Fibroblast of pulmonary artery (primary cell): ENCODE measurements at regions not wholly inside any gene's neighbourhood (a gene's known extent, or its start where the extent isn't known, plus 50 kb on each side); places are given as distances from the start of the nearest gene placed in this dataset.
A peak's percentile ranks its signal among the peaks of the same experiment; 100 is the strongest.

Experiments
- DNase-seq: peaks from one replicate; pipeline ENCODE4 v3.0.0-alpha.2; 2010; ENCODE audit warnings: low read depth
- H3K4me3 ChIP-seq: replicated peaks from 2 replicates; pipeline ENCODE4 v1.5.1; 2011; ENCODE audit warnings: low read depth, mild to moderate bottlenecking, control low read depth, low read length, moderate library complexity
- TF ChIP-seq, protein P1 (sequence below): IDR thresholded peaks from 2 replicates; pipeline ENCODE4 v1.5.1; 2011; ENCODE audit warnings: mild to moderate bottlenecking, control low read depth, low read length, inconsistent platforms; ENCODE audit errors: missing control alignments

DNA sequence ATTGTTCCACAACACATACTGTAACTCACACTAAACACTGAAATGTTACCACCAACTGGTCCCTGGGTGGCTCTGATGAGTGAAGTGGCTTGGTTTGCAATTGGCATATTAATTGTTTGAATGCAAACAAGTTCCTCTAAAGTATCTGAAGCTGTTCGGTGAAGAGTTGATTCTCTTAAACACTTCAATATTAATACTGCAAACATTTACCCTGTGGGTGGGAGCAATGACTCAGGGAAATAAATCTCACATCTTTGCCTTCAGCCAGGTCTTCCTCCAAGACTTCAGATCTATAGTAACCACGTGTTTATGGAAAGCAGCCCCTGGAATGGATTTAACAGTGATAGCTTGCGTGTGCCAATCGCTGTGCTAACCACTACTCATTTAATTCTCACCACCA is 176.0 kb downstream of the MAFB start:
- H3K4me3 ChIP-seq = no peak overlapping the region
- DNase-seq = no peak
- TF ChIP-seq, protein P1, sequence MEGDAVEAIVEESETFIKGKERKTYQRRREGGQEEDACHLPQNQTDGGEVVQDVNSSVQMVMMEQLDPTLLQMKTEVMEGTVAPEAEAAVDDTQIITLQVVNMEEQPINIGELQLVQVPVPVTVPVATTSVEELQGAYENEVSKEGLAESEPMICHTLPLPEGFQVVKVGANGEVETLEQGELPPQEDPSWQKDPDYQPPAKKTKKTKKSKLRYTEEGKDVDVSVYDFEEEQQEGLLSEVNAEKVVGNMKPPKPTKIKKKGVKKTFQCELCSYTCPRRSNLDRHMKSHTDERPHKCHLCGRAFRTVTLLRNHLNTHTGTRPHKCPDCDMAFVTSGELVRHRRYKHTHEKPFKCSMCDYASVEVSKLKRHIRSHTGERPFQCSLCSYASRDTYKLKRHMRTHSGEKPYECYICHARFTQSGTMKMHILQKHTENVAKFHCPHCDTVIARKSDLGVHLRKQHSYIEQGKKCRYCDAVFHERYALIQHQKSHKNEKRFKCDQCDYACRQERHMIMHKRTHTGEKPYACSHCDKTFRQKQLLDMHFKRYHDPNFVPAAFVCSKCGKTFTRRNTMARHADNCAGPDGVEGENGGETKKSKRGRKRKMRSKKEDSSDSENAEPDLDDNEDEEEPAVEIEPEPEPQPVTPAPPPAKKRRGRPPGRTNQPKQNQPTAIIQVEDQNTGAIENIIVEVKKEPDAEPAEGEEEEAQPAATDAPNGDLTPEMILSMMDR = no peak

DNA sequence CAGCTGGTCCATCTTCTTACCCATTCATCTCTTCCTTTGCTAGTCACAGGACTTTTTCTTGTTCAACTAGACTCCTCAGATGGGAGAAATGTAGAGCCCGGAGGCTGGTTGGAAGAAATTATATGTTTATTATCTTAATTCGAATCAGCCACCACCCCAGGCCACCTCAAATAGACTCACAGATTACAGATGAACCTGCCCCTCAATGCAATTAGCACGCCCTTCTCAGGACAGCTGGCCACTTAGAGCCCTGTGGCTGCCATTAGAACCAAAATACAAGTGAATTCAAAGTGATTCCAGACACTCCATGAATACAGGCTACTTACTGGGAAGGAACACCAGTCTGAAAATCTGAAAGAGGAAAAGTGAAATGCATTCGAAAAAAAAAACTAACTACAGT is 176.4 kb downstream of the MAFB start:
- no peak for DNase-seq
- TF ChIP-seq, protein P1 = no peak
- no peak overlapping the region for H3K4me3 ChIP-seq

DNA sequence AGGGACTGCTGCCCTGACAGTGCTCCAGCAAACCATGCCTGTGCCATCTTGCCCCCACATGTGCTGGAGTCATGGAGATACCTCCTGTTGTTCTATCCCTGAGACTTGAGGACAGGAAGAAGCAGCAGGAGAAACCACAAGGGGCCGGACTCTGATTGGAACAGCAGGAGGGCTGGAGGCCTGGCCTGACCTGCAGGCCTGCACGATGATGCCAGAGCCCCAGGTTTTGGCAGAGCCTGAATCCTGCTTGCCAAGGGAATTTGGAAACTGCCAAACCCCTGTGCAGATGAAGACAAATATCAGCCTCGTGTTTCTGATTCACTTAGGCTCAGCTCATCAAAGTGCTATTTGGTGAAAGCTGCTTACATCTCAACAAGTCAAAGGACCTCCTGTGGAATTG is 177.6 kb downstream of the MAFB start:
- TF ChIP-seq, protein P1 = no peak
- peak; percentile 60 for DNase-seq
- no peak overlapping the region for H3K4me3 ChIP-seq

DNA sequence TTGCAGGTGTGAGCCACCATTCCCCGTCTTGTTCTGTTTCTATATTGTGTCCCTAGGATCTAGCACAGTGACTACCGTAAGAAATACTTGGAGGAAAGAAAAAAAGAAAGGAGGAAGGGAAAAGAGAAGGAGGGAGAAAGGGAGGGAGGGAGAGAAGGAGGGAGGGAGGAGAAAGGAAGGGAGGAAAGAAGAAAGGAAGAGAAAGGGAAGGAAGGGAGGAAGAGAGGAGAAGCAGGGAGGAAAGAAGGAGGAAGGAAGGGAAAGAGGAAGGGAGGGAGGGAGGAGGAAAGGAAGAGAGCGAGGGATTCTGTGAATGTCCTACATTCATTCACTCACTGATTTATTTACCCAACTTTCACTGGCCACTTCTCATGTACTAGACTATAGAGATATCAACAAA is 178.4 kb downstream of the MAFB start:
- no peak for DNase-seq
- TF ChIP-seq, protein P1 = no peak
- no peak overlapping the region for H3K4me3 ChIP-seq

DNA sequence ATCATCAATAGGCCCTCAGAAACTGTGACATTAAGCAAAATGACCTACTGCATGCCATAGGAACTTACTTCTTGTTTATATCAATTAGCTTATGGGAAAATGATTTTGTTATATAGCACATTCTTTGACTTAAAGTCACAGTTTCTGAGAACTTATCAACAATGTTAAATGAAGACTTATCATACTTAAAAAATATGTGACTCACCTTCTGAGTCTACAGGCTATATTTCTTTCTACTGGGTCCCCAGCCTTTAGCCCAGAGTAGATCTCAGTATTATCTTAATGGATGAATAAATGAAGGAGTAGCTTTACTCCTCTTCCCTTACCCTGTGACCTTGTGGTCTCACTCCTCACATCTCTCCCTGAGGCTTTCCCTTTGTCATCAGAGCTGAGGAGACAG is 180.2 kb downstream of the MAFB start:
- no peak for DNase-seq
- TF ChIP-seq, protein P1 = no peak
- no peak overlapping the region for H3K4me3 ChIP-seq

DNA sequence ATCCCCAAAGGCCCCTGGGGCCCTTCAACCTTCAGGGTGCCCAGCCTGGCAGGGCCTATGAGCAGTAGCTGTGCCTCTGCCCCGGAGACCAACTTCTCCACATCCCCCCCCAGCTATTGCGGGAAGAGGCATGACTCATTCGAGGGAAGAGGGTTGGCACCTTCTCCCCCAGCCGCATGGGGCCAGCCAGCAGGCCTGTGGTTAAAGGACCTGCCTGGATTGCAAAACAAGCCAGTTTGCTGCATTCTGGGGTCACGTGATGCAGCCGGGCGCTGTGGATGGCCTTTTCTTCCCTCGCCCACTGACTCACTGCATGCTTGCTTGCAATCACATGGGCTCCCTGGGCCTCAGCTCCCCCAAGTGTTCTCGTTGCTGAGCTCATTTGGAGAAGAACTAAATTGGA is 182.5 kb downstream of the MAFB start:
- TF ChIP-seq, protein P1 = no peak
- no peak overlapping the region for H3K4me3 ChIP-seq
- peak; percentile 97 for DNase-seq

DNA sequence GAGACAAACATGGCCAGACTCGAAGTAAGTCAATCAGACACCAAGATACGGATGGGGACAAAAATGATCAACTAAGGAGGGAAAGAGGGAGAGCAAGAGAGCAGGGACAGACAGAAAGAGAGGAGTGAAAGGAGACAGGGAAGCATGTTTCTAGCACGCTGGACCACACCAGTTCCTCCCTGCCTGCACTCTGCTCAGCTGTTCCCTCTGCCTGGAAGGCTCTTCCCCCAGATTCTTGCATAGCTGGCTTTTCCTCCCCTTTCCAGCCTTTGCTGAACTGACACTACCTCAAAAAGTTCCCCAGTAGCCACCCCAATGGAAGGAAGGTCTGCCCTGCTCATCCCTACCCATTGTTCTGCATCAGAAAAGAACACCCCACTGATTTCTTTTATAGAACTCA is 185.9 kb downstream of the MAFB start:
- TF ChIP-seq, protein P1 = no peak
- DNase-seq = no peak
- no peak overlapping the region for H3K4me3 ChIP-seq
